ENCODE measurements at regions not wholly inside any gene's neighbourhood (a gene's known extent, or its start where the extent isn't known, plus 50 kb on each side); places are given as distances from the start of the nearest gene placed in this dataset.

DNA sequence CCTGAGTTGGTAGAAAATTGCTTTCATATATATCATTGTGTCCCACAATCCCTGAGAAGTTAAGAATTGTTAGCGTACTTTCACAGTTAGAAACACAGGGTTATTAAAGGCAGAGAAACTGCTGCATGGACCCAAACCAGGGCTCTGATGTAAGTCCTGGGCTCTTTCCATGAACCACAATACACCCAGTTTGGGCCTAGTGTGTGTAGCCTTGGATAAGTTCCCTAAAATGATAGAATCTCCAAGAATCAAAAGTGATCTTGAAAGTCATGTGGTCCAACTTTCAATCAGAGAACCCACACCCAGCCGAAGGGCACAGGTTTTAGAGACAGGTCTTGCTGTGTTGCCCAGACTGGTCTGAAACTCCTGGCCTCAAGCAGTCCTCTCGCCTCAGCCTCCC is 257.8 kb upstream of the KLF3 start:
- intact Hi-C loops (cut with micrococcal nuclease) = no loop called here
- no peaks in the 10 kb centered on the region for H3K9me3 ChIP-seq (replicated peaks; ENCODE audit: control insufficient read depth, insufficient read depth, low read depth, low read length)
- H3K36me3 ChIP-seq (ENCODE audit: control insufficient read depth, insufficient read depth, low read length) = no peaks in the 10 kb centered on the region
- ATAC-seq = no peak
- H3K9me1 ChIP-seq (ENCODE audit: control insufficient read depth, insufficient read depth, low read length) = no peaks in the 10 kb centered on the region
- no peak overlapping the region for H3K27ac ChIP-seq (ENCODE audit: extremely low read depth, low read depth, low read length)
- no peaks in the 10 kb centered on the region for H3K79me2 ChIP-seq (ENCODE audit: control insufficient read depth, insufficient read depth, low read length)
- FAIRE-seq = no peak
- H3K9ac ChIP-seq (ENCODE audit: insufficient read depth in 1 of 2, low read depth in 2 of 2, low read length in 2 of 2) = no peak overlapping the region
- H3K4me1 ChIP-seq (replicated peaks in 1 of 2; ENCODE audit: control insufficient read depth in 2 of 2, insufficient read depth in 2 of 2, low read length in 2 of 2) = no peaks in the 10 kb centered on the region; a peak in 1 of 5 replicates
- no peak overlapping the region for H3K4me2 ChIP-seq (ENCODE audit: insufficient read depth, low read length)
- no peaks in the 10 kb centered on the region for H3K27me3 ChIP-seq (ENCODE audit: control insufficient read depth in 2 of 2, insufficient read depth in 2 of 2, low read length in 2 of 2)
- in situ Hi-C loops (cut with MboI) = no loop called here
- H4K20me1 ChIP-seq (replicated peaks; ENCODE audit: control insufficient read depth, insufficient read depth, low read length) = no peaks in the 10 kb centered on the region
- WGBS (ENCODE audit: insufficient coverage, low coverage, missing lambda C conversion rate) = 67% methylated on average over 3 of the region's 3 CpGs
- BruUV-seq (replicated peaks) = no TSS peak
- ChIA-PET POLR2A (no interaction called here), CTCF (ENCODE audit: low intra/inter-chr PET ratio) (no interaction called here)
- no peak for DNase-seq (ENCODE audit: extremely low read depth in 1 of 4, low spot score in 3 of 4)
- H3K4me3 ChIP-seq = no peak overlapping the region
- TF ChIP-seq FOXJ2 (tag; IDR thresholded peaks at IDR 0.05) (no peak), KLF6 (CRISPR knock-in tag; IDR thresholded peaks at IDR 0.05; ENCODE audit: borderline replicate concordance) (no peak), ZKSCAN3 (CRISPR knock-in tag; IDR thresholded peaks at IDR 0.05) (no peak), POLR2G (IDR thresholded peaks at IDR 0.05; ENCODE audit: low read depth, low read length) (no peak), HNRNPL (IDR thresholded peaks at IDR 0.05; ENCODE audit: low read depth, low read length) (no peak), HCFC1 (IDR thresholded peaks at IDR 0.05; ENCODE audit: low read depth, low read length) (no peak)
- TF ChIP-seq, protein P1, sequence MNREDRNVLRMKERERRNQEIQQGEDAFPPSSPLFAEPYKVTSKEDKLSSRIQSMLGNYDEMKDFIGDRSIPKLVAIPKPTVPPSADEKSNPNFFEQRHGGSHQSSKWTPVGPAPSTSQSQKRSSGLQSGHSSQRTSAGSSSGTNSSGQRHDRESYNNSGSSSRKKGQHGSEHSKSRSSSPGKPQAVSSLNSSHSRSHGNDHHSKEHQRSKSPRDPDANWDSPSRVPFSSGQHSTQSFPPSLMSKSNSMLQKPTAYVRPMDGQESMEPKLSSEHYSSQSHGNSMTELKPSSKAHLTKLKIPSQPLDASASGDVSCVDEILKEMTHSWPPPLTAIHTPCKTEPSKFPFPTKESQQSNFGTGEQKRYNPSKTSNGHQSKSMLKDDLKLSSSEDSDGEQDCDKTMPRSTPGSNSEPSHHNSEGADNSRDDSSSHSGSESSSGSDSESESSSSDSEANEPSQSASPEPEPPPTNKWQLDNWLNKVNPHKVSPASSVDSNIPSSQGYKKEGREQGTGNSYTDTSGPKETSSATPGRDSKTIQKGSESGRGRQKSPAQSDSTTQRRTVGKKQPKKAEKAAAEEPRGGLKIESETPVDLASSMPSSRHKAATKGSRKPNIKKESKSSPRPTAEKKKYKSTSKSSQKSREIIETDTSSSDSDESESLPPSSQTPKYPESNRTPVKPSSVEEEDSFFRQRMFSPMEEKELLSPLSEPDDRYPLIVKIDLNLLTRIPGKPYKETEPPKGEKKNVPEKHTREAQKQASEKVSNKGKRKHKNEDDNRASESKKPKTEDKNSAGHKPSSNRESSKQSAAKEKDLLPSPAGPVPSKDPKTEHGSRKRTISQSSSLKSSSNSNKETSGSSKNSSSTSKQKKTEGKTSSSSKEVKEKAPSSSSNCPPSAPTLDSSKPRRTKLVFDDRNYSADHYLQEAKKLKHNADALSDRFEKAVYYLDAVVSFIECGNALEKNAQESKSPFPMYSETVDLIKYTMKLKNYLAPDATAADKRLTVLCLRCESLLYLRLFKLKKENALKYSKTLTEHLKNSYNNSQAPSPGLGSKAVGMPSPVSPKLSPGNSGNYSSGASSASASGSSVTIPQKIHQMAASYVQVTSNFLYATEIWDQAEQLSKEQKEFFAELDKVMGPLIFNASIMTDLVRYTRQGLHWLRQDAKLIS (CRISPR knock-in tag; IDR thresholded peaks at IDR 0.05) = no peak
- TF ChIP-seq, protein P2, sequence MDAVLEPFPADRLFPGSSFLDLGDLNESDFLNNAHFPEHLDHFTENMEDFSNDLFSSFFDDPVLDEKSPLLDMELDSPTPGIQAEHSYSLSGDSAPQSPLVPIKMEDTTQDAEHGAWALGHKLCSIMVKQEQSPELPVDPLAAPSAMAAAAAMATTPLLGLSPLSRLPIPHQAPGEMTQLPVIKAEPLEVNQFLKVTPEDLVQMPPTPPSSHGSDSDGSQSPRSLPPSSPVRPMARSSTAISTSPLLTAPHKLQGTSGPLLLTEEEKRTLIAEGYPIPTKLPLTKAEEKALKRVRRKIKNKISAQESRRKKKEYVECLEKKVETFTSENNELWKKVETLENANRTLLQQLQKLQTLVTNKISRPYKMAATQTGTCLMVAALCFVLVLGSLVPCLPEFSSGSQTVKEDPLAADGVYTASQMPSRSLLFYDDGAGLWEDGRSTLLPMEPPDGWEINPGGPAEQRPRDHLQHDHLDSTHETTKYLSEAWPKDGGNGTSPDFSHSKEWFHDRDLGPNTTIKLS (IDR thresholded peaks at IDR 0.05; ENCODE audit: borderline replicate concordance, low read depth) = no peak
- TF ChIP-seq, protein P3, sequence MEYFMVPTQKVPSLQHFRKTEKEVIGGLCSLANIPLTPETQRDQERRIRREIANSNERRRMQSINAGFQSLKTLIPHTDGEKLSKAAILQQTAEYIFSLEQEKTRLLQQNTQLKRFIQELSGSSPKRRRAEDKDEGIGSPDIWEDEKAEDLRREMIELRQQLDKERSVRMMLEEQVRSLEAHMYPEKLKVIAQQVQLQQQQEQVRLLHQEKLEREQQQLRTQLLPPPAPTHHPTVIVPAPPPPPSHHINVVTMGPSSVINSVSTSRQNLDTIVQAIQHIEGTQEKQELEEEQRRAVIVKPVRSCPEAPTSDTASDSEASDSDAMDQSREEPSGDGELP (CRISPR knock-in tag; IDR thresholded peaks at IDR 0.05; ENCODE audit: borderline replicate concordance) = no peak
- H2AFZ ChIP-seq (ENCODE audit: low read depth, low read length) = no peak overlapping the region

Data from K562 (cell line).